Nephron progenitor cell (in vitro differentiated cells): ENCODE measurements at regions not wholly inside any gene's neighbourhood (a gene's known extent, or its start where the extent isn't known, plus 50 kb on each side); places are given as distances from the start of the nearest gene placed in this dataset.

Experiments used
- DNase-seq: peaks from one replicate; pipeline ENCODE4 v3.0.0; 2021
- H3K27ac Mint-ChIP-seq: 2 replicates; pipeline ENCODE4 v1.8.0; 2021; ENCODE audit warnings: mild to moderate bottlenecking, moderate library complexity, mixed read lengths
- H3K27me3 Mint-ChIP-seq: 2 replicates; pipeline ENCODE4 v1.8.0; 2021; ENCODE audit warnings: mild to moderate bottlenecking, low read depth, mixed read lengths; ENCODE audit not compliant: poor library complexity
- H3K36me3 Mint-ChIP-seq: 2 replicates; pipeline ENCODE4 v1.8.0; 2021; ENCODE audit warnings: low read depth, mixed read lengths
- H3K4me1 Mint-ChIP-seq: 2 replicates; pipeline ENCODE4 v1.8.0; 2021; ENCODE audit warnings: mixed read lengths
- H3K4me3 Mint-ChIP-seq: 2 replicates; pipeline ENCODE4 v1.8.0; 2021; ENCODE audit warnings: mild to moderate bottlenecking, moderate library complexity, mixed read lengths
- H3K9me3 Mint-ChIP-seq: 2 replicates; pipeline ENCODE4 v1.8.0; 2021; ENCODE audit warnings: mild to moderate bottlenecking, moderate library complexity, mixed read lengths
- TF ChIP-seq, protein P1 (sequence below): fragments of 200-600 bp; sonication (generic); IDR thresholded peaks from 2 replicates; pipeline ENCODE4 v1.5.0; 2021; ENCODE audit warnings: antibody characterized with exemption

DNA sequence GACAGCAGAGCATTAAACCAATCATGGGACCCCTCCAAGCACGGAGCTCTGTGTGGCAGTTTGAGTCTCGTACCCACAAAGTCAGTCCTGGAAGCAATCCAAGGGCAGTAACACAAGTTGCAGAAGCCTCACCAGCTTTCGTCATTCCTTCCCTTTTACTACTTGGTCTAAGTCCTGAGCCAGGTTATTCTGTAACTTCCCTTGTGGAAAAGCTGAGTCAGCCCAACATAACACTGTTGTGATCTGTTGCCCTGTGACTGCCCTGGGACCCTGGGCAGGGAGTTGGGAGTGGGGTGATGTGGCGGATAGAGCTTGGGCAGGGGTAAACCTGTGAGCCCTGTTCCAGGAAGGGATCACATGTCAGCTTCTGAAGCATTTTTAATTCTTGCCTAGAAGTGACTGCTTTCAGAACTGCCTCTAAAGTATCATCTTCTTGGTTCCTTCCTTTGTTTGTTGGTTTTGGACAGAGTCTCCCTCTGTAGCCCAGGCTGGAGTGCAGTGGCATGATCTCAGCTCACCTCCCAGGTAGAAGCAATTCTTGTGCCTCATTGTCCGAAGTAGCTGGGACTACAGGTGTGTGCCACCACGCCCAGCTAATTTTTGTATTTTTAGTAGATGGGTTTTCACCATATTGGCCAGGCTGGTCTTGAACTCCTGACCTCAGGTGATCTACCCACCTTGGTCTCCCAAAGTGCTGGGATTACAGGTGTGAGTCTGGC is 183.7 kb upstream of the JAG1 start:
- TF ChIP-seq, protein P1, sequence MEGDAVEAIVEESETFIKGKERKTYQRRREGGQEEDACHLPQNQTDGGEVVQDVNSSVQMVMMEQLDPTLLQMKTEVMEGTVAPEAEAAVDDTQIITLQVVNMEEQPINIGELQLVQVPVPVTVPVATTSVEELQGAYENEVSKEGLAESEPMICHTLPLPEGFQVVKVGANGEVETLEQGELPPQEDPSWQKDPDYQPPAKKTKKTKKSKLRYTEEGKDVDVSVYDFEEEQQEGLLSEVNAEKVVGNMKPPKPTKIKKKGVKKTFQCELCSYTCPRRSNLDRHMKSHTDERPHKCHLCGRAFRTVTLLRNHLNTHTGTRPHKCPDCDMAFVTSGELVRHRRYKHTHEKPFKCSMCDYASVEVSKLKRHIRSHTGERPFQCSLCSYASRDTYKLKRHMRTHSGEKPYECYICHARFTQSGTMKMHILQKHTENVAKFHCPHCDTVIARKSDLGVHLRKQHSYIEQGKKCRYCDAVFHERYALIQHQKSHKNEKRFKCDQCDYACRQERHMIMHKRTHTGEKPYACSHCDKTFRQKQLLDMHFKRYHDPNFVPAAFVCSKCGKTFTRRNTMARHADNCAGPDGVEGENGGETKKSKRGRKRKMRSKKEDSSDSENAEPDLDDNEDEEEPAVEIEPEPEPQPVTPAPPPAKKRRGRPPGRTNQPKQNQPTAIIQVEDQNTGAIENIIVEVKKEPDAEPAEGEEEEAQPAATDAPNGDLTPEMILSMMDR, result no peak
- Mint-ChIP-seq H3K27ac (no peak overlapping the region), H3K4me3 (no peak overlapping the region), H3K27me3 (no peaks in the 10 kb centered on the region), H3K9me3 (peaks cover 8% of the 10 kb centered on the region), H3K36me3 (peaks cover 4% of the 10 kb centered on the region), H3K4me1 (peaks cover 33% of the 10 kb centered on the region)
- no peak for DNase-seq

DNA sequence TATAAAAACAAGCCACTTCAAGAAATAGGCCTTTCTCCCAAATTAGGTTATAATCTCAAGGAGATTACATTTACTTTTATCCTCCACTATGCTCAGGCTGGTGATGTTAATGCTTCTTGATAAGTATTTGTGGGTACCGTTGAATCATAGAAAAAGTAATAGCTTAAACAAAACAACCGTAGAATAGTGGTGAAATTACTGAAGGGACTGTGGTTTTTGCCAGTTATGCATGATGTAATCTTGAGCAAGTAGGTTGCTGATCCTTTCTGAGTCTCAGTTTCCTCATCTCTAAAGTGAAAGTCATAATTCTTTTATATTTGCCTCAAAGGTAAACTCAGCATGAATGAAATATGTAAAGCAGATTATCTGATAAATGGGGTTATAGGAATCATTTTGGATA is 187.3 kb upstream of the JAG1 start:
- DNase-seq, result no peak
- peaks cover 26% of the 10 kb centered on the region for H3K4me1 Mint-ChIP-seq
- no peaks in the 10 kb centered on the region for H3K36me3 Mint-ChIP-seq
- H3K27me3 Mint-ChIP-seq, result no peaks in the 10 kb centered on the region
- no peak overlapping the region for H3K27ac Mint-ChIP-seq
- no peak overlapping the region for H3K4me3 Mint-ChIP-seq
- H3K9me3 Mint-ChIP-seq, result peaks cover under 1% of the 10 kb centered on the region
- TF ChIP-seq, protein P1, result no peak

DNA sequence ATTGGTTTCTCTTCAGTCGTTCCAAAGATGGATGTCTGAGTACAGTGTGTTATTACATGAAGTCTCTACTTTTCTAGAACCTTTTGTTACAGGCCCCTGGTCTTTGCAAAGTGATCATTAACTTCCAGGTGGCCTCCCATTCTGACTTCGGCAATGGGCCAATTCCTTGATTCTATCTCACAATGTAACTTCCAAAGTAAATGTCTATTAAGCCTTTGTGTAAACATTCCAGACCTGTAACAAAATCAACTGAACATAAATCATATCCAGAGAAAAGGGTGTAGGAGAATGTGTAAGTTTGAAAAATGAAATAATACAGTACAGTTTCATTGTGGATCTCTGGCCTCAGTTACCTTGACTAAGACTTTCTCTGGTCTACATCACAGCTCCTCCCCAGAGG is 187.8 kb upstream of the JAG1 start:
- no peaks in the 10 kb centered on the region for H3K36me3 Mint-ChIP-seq
- peaks cover 20% of the 10 kb centered on the region for H3K4me1 Mint-ChIP-seq
- DNase-seq, result no peak
- H3K9me3 Mint-ChIP-seq, result no peaks in the 10 kb centered on the region
- TF ChIP-seq, protein P1, result no peak
- no peak overlapping the region for H3K27ac Mint-ChIP-seq
- H3K27me3 Mint-ChIP-seq, result no peaks in the 10 kb centered on the region
- H3K4me3 Mint-ChIP-seq, result no peak overlapping the region

DNA sequence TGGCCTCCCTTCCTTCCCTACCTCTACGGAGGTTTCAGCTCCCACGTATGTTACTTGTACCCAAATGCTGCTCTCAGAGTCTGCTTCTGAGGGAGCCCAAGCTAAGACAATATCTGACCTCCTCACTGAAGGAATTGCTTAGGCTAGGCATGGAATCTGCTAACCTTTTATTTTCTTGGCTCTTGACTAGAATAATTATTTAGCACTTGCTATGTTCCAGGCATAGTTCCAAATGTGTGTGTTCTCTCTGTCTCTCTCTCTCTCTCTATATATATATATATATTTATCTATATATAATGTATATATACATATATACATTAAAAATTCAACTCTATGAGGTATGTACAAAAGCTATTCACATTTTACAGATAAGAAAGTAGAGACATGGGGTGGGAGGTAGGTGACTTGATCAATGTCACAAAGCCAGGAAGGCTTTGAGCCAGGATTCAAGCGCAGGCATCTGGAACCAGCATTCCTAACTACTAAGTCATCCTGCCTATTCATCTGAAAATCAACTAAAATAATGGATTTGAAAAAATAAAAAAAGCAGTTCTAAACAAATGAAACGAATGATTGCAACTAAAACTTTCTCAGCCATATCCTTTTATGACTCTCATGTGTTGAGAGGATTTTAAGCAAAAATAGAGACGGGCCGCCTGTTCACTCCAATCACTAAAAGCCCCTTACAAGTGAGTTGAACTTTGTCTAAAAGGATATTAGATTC is 189.7 kb upstream of the JAG1 start:
- no peak for DNase-seq
- no peak overlapping the region for H3K4me3 Mint-ChIP-seq
- TF ChIP-seq, protein P1, result no peak
- no peak overlapping the region for H3K27ac Mint-ChIP-seq
- no peaks in the 10 kb centered on the region for H3K9me3 Mint-ChIP-seq
- no peaks in the 10 kb centered on the region for H3K36me3 Mint-ChIP-seq
- no peaks in the 10 kb centered on the region for H3K27me3 Mint-ChIP-seq
- H3K4me1 Mint-ChIP-seq, result peaks cover 16% of the 10 kb centered on the region

DNA sequence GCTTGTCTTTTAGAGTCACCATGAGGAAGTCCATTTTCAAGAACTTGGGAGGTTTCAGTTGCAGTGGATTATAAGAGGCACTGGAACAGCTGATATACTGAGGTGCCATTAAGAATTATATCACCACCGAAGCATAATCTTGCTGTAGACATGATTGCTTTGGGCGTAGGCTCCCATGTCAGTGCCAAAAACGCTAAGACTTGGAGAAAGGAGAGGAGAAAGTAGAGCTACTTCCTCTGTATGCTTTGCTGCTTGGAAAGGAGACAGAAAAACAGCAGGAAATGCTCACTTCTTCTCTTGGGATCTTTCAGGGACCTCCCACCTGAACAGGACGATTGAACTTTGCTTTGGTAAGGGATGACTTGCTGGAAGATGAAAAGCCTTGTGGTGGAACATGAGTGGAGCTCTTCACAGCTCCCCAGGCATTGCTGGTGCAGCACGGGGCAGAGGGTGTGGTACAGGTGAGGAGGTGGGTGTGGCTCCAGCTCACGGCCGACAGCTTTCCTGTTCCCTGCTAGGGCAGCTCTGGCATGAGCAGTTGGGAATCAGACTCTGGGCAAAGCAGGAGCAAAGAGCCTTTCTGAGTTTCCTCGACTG is 190.4 kb upstream of the JAG1 start:
- Mint-ChIP-seq H3K9me3 (no peaks in the 10 kb centered on the region), H3K4me1 (peaks cover 15% of the 10 kb centered on the region), H3K36me3 (no peaks in the 10 kb centered on the region), H3K27me3 (no peaks in the 10 kb centered on the region), H3K4me3 (no peak overlapping the region), H3K27ac (no peak overlapping the region)
- TF ChIP-seq, protein P1, result no peak
- no peak for DNase-seq
